GM12878 (cell line): ENCODE measurements at regions not wholly inside any gene's neighbourhood (a gene's known extent, or its start where the extent isn't known, plus 50 kb on each side); places are given as distances from the start of the nearest gene placed in this dataset.

Experiments used
- ASH2L ChIP-seq: fragments of 300-600, 200-600 bp; sonication (generic); IDR thresholded peaks from 2 replicates; pipeline ENCODE4 v1.6.1; 2017; ENCODE audit warnings: low read depth, mild to moderate bottlenecking, borderline replicate concordance
- EED ChIP-seq: sonication (generic); IDR thresholded peaks from 2 replicates; pipeline ENCODE4 v1.6.1; 2016; ENCODE audit warnings: antibody characterized with exemption, low read depth
- EZH2 ChIP-seq: IDR thresholded peaks from 2 replicates; pipeline ENCODE4 v1.6.1; 2012; ENCODE audit warnings: low read depth, mild to moderate bottlenecking, control low read depth, inconsistent platforms, low read length, borderline replicate concordance; ENCODE audit not compliant: control insufficient read depth
- JUNB ChIP-seq: IDR thresholded peaks from 2 replicates; pipeline ENCODE4 v1.6.1; 2016; ENCODE audit warnings: antibody characterized with exemption, mild to moderate bottlenecking
- POLR2A ChIP-seq: IDR thresholded peaks from 2 replicates; pipeline ENCODE4 v1.6.1; 2011; ENCODE audit warnings: low read depth, mild to moderate bottlenecking, low read length
- POLR2AphosphoS5 ChIP-seq: IDR thresholded peaks from 2 replicates; pipeline ENCODE4 v1.6.1; 2011; ENCODE audit warnings: mild to moderate bottlenecking, low read length, inconsistent platforms
- RAD21 ChIP-seq: IDR thresholded peaks from 2 replicates; pipeline ENCODE4 v1.6.1; 2011; ENCODE audit warnings: mild to moderate bottlenecking, low read depth, low read length, moderate library complexity; ENCODE audit not compliant: insufficient read depth
- SP1 ChIP-seq: IDR thresholded peaks from one replicate; pipeline ENCODE4 v1.6.1; 2011; ENCODE audit warnings: low read depth, low read length
- SRF ChIP-seq, 2 experiments: IDR thresholded peaks; 2 replicates each; pipeline ENCODE4 v1.6.1; 2011; ENCODE audit warnings: low read depth in 2 of 2, low read length in 2 of 2, mild to moderate bottlenecking in 1 of 2, moderate library complexity in 1 of 2
- ZNF24 ChIP-seq: fragments of 450-650 bp; IDR thresholded peaks from 2 replicates; pipeline ENCODE4 v1.6.1; 2017; ENCODE audit warnings: antibody characterized with exemption, mild to moderate bottlenecking
- TF ChIP-seq, protein P1 (sequence below): IDR thresholded peaks from 2 replicates; pipeline ENCODE4 v1.6.1; 2012; ENCODE audit warnings: low read depth, low read length, improper control_type of control experiment
- TF ChIP-seq, protein P2 (sequence below): IDR thresholded peaks from 2 replicates; pipeline ENCODE4 v1.6.1; 2011; ENCODE audit warnings: low read depth, mild to moderate bottlenecking, low read length, moderate library complexity, borderline replicate concordance; ENCODE audit errors: extremely low read depth
- TF ChIP-seq, protein P3 (sequence below), 3 experiments: IDR thresholded peaks in 2 of 3; conservative IDR thresholded peaks in 1 of 3; 2 replicates each; pipeline ENCODE4 v1.5.1; 2011; ENCODE audit warnings: low read depth in 3 of 3, low read length in 3 of 3, mild to moderate bottlenecking in 3 of 3, control low read depth in 2 of 3, moderate library complexity in 2 of 3, inconsistent platforms in 1 of 3, mixed read lengths in 1 of 3; ENCODE audit not compliant: control insufficient read depth in 2 of 3, insufficient read depth in 1 of 3; ENCODE audit errors: extremely low read depth in 1 of 3
- TF ChIP-seq, protein P4 (sequence below): fragments of 450-650 bp; IDR thresholded peaks from 2 replicates; pipeline ENCODE4 v1.6.1; 2016; ENCODE audit warnings: mild to moderate bottlenecking

DNA sequence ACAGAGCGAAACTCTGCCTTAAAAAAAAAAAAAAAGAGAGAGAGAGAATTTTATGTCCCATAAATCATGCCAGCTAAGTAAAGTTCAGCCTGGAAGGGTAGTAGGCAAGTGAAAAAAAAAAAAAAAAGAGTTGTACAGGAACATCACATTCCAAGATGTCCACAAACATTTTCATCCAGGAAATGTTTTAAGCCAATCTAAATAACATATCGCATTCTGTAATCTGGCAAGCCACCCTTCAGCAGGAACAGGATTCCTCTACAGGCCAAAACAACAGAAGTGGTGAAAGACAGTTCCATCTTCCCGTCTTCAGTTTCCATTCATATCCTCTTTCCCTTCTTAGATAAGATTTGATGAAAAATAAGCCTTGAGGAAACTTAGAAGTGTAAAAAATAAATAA lies 1108.1 kb upstream of the DDX18 start:
- TF ChIP-seq, protein P1, sequence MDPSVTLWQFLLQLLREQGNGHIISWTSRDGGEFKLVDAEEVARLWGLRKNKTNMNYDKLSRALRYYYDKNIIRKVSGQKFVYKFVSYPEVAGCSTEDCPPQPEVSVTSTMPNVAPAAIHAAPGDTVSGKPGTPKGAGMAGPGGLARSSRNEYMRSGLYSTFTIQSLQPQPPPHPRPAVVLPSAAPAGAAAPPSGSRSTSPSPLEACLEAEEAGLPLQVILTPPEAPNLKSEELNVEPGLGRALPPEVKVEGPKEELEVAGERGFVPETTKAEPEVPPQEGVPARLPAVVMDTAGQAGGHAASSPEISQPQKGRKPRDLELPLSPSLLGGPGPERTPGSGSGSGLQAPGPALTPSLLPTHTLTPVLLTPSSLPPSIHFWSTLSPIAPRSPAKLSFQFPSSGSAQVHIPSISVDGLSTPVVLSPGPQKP, result no peak
- TF ChIP-seq POLR2AphosphoS5 (no peak), ASH2L (no peak), POLR2A (no peak), SP1 (no peak), ZNF24 (no peak), EZH2 (no peak), RAD21 (no peak), EED (no peak), SRF (IDR thresholded peaks at IDR 0.05; ENCODE audit: low read depth in 2 of 2, low read length in 2 of 2) (no peak), JUNB (no peak)
- TF ChIP-seq, protein P2, sequence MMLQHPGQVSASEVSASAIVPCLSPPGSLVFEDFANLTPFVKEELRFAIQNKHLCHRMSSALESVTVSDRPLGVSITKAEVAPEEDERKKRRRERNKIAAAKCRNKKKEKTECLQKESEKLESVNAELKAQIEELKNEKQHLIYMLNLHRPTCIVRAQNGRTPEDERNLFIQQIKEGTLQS, result no peak
- TF ChIP-seq, protein P3, sequence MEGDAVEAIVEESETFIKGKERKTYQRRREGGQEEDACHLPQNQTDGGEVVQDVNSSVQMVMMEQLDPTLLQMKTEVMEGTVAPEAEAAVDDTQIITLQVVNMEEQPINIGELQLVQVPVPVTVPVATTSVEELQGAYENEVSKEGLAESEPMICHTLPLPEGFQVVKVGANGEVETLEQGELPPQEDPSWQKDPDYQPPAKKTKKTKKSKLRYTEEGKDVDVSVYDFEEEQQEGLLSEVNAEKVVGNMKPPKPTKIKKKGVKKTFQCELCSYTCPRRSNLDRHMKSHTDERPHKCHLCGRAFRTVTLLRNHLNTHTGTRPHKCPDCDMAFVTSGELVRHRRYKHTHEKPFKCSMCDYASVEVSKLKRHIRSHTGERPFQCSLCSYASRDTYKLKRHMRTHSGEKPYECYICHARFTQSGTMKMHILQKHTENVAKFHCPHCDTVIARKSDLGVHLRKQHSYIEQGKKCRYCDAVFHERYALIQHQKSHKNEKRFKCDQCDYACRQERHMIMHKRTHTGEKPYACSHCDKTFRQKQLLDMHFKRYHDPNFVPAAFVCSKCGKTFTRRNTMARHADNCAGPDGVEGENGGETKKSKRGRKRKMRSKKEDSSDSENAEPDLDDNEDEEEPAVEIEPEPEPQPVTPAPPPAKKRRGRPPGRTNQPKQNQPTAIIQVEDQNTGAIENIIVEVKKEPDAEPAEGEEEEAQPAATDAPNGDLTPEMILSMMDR (IDR thresholded peaks at IDR 0.05 in 2 of 3, conservative IDR thresholded peaks at IDR 0.05 in 1 of 3; ENCODE audit: control insufficient read depth in 2 of 3, extremely low read depth in 1 of 3, insufficient read depth in 1 of 3, low read depth in 3 of 3, low read length in 3 of 3), result no peak
- TF ChIP-seq, protein P4, sequence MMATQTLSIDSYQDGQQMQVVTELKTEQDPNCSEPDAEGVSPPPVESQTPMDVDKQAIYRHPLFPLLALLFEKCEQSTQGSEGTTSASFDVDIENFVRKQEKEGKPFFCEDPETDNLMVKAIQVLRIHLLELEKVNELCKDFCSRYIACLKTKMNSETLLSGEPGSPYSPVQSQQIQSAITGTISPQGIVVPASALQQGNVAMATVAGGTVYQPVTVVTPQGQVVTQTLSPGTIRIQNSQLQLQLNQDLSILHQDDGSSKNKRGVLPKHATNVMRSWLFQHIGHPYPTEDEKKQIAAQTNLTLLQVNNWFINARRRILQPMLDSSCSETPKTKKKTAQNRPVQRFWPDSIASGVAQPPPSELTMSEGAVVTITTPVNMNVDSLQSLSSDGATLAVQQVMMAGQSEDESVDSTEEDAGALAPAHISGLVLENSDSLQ, result no peak
